ENCODE measurements at regions not wholly inside any gene's neighbourhood (a gene's known extent, or its start where the extent isn't known, plus 50 kb on each side); places are given as distances from the start of the nearest gene placed in this dataset.
A peak's percentile ranks its signal among the peaks of the same experiment; 100 is the strongest.

DNA sequence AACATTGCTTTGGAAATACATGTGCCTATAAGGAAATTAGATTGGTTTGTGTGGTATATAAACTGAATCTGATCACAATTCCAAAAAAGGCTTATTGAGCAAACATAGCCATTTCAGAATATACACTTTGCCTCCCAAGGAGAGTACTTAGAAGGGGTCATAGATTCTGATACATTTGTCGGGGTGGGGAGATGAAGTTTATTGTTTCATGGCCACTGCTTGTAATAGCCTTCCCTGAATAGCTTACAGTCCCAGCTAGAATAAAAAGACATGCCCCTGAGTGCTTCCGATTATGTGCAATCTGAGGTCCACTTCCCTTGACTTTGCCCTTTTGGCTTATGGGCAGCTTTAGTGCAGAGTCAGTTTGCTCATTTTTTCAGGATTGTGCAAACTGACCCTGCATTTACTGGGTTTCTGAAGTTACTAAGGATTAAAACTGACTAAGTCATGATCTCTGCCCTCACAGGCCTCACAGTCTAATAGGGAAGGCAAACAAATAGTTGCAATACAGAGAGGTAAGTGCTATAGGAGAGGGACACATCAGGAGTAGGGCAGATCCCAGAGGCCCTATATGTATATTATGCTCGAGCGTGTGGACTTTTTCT, 184.2 kb downstream of the BLID start (continued):
- TF ChIP-seq, protein P1, sequence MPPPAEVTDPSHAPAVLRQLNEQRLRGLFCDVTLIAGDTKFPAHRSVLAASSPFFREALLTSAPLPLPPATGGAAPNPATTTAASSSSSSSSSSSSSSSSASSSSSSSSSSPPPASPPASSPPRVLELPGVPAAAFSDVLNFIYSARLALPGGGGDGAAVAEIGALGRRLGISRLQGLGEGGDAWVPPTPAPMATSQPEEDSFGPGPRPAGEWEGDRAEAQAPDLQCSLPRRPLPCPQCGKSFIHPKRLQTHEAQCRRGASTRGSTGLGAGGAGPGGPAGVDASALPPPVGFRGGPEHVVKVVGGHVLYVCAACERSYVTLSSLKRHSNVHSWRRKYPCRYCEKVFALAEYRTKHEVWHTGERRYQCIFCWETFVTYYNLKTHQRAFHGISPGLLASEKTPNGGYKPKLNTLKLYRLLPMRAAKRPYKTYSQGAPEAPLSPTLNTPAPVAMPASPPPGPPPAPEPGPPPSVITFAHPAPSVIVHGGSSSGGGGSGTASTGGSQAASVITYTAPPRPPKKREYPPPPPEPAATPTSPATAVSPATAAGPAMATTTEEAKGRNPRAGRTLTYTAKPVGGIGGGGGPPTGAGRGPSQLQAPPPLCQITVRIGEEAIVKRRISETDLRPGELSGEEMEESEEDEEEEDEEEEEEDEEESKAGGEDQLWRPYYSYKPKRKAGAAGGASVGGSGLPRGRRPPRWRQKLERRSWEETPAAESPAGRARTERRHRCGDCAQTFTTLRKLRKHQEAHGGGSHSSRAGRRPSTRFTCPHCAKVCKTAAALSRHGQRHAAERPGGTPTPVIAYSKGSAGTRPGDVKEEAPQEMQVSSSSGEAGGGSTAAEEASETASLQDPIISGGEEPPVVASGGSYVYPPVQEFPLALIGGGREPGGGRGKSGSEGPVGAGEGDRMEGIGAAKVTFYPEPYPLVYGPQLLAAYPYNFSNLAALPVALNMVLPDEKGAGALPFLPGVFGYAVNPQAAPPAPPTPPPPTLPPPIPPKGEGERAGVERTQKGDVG (CRISPR knock-in tag; IDR thresholded peaks at IDR 0.05; ENCODE audit: borderline replicate concordance): no peak
- TF ChIP-seq GPN1 (CRISPR knock-in tag; IDR thresholded peaks at IDR 0.05; ENCODE audit: borderline replicate concordance) (no peak), CBX1 (IDR thresholded peaks at IDR 0.05; ENCODE audit: low read depth) (no peak), GABPB1 (CRISPR knock-in tag; IDR thresholded peaks at IDR 0.05) (peak; percentile 56; the same call in 1 of the 2 replicates), RBM22 (optimal IDR thresholded peaks at IDR 0.05; ENCODE audit: low read length) (no peak), NFE2L2 (IDR thresholded peaks at IDR 0.05; ENCODE audit: low read length) (peak; percentile 15; the same call in 1 of the 2 replicates), DR1 (CRISPR knock-in tag; IDR thresholded peaks at IDR 0.05) (no peak), SOX13 (IDR thresholded peaks at IDR 0.05) (peak; percentile 78; the same call in 1 of the 2 replicates), SOX13 (CRISPR knock-in tag; conservative IDR thresholded peaks at IDR 0.05 in 1 of 2, IDR thresholded peaks at IDR 0.05 in 1 of 2) (peak in 1 of 2 experiments; percentile 92; a peak in 2 of 4 replicates), KLF11 (CRISPR knock-in tag; IDR thresholded peaks at IDR 0.05) (0 out of 2 replicates have a peak, but pooled peaks have one; percentile 44), CHCHD3 (CRISPR knock-in tag; IDR thresholded peaks at IDR 0.05) (no peak), HNRNPUL1 (IDR thresholded peaks at IDR 0.05; ENCODE audit: low read depth, low read length) (no peak), ZNF292 (CRISPR knock-in tag; IDR thresholded peaks at IDR 0.05; ENCODE audit: borderline replicate concordance, low read depth) (peak; percentile 66), LCORL (IDR thresholded peaks at IDR 0.05) (no peak), LCORL (CRISPR knock-in tag; IDR thresholded peaks at IDR 0.05) (peak; percentile 78), MAFK (conservative IDR thresholded peaks at IDR 0.05 in 1 of 2, IDR thresholded peaks at IDR 0.05 in 1 of 2; ENCODE audit: low read length in 2 of 2) (peak; percentile 65 to 66; a peak in 3 of 4 replicates), ZBTB7A (CRISPR knock-in tag; IDR thresholded peaks at IDR 0.05) (no peak), SP2 (CRISPR knock-in tag; IDR thresholded peaks at IDR 0.05) (no peak), ZNF124 (CRISPR knock-in tag; IDR thresholded peaks at IDR 0.05) (peak; percentile 91), SAP130 (CRISPR knock-in tag; IDR thresholded peaks at IDR 0.05; ENCODE audit: low read depth) (peak; percentile 63; the same call in 1 of the 2 replicates), ATF7-NPFF (CRISPR knock-in tag; IDR thresholded peaks at IDR 0.05; ENCODE audit: low read depth) (no peak), NAIF1 (CRISPR knock-in tag; IDR thresholded peaks at IDR 0.05; ENCODE audit: borderline replicate concordance) (peak; percentile 37; the same call in 1 of the 2 replicates), GATAD2A (CRISPR knock-in tag; IDR thresholded peaks at IDR 0.05) (peak; percentile 98)
- TF ChIP-seq, protein P2, sequence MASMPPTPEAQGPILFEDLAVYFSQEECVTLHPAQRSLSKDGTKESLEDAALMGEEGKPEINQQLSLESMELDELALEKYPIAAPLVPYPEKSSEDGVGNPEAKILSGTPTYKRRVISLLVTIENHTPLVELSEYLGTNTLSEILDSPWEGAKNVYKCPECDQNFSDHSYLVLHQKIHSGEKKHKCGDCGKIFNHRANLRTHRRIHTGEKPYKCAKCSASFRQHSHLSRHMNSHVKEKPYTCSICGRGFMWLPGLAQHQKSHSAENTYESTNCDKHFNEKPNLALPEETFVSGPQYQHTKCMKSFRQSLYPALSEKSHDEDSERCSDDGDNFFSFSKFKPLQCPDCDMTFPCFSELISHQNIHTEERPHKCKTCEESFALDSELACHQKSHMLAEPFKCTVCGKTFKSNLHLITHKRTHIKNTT (CRISPR knock-in tag; IDR thresholded peaks at IDR 0.05): no peak
- TF ChIP-seq, protein P3, sequence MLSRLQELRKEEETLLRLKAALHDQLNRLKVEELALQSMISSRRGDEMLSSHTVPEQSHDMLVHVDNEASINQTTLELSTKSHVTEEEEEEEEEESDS (CRISPR knock-in tag; IDR thresholded peaks at IDR 0.05; ENCODE audit: borderline replicate concordance): 0 out of 2 replicates have a peak, but pooled peaks have one; percentile 65
- TF ChIP-seq, protein P4, sequence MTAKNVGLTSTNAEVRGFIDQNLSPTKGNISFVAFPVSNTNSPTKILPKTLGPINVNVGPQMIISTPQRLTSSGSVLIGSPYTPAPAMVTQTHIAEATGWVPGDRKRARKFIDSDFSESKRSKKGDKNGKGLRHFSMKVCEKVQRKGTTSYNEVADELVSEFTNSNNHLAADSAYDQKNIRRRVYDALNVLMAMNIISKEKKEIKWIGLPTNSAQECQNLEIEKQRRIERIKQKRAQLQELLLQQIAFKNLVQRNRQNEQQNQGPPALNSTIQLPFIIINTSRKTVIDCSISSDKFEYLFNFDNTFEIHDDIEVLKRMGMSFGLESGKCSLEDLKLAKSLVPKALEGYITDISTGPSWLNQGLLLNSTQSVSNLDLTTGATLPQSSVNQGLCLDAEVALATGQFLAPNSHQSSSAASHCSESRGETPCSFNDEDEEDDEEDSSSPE (CRISPR knock-in tag; IDR thresholded peaks at IDR 0.05): peak; percentile 48

Measured in HepG2 (cell line).